ENCODE measurements at regions not wholly inside any gene's neighbourhood (a gene's known extent, or its start where the extent isn't known, plus 50 kb on each side); places are given as distances from the start of the nearest gene placed in this dataset.

DNA sequence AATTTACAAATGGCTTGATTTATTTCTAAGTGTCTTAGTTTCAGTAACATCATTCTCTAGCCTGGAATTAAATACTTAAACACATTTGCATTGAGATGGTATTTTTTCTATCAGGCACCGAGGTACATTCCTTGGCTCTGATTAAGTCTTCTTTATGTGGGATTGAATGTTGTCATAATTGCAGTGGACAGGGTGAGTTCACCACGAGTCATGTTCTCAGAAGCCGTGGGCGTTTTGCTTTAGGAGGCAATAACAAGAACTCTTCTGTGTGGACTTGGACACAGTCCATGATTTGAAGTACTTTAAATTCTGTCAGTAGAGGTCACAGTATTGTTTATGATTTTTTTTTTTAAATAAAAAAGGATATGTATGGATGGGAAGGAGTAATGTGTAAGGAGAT is 57.1 kb upstream of the EFHC2 start:
- H3K4me1 Mint-ChIP-seq, result peaks cover 4% of the 10 kb centered on the region
- no peak overlapping the region for H3K27ac Mint-ChIP-seq
- no peaks in the 10 kb centered on the region for H3K36me3 Mint-ChIP-seq
- no peaks in the 10 kb centered on the region for H3K27me3 Mint-ChIP-seq
- no peak overlapping the region for H3K4me3 Mint-ChIP-seq
- DNase-seq, result peak; percentile 26
- no peaks in the 10 kb centered on the region for H3K9me3 Mint-ChIP-seq

DNA sequence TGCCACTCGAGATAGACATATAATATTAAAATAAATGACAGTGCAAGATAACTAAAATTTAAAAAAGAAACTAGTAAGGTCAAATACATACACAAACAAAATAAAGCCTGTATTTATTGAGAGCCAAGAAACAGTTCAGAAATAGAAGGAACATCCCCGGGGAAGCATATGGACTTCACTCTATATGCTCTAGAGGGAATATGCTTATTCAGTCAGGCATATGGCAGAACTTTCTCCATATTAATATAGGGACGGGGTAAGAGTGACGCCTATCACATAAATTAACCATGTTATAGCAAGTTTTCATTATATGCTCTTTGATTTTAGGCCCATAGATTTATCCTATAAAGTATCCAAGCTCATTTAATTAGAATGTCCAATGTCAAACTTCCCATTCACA is 56.7 kb upstream of the EFHC2 start:
- H3K36me3 Mint-ChIP-seq, result no peaks in the 10 kb centered on the region
- DNase-seq, result no peak
- H3K9me3 Mint-ChIP-seq, result no peaks in the 10 kb centered on the region
- no peak overlapping the region for H3K27ac Mint-ChIP-seq
- no peaks in the 10 kb centered on the region for H3K27me3 Mint-ChIP-seq
- H3K4me1 Mint-ChIP-seq, result peaks cover 4% of the 10 kb centered on the region
- H3K4me3 Mint-ChIP-seq, result no peak overlapping the region

All from activated naive CD8-positive, alpha-beta T cell treated with anti-CD3 and anti-CD28 coated beads for 36 hours (primary cell).